ENCODE measurements at regions not wholly inside any gene's neighbourhood (a gene's known extent, or its start where the extent isn't known, plus 50 kb on each side); places are given as distances from the start of the nearest gene placed in this dataset.
A peak's percentile ranks its signal among the peaks of the same experiment; 100 is the strongest.
"Not testable (repeated sequence)": the region's sequence is repeated elsewhere in the genome, so short reads cannot be mapped to it uniquely, and the experiment has no call there.

GRCh38 chr10:53069013-53069412 is 296.4 kb upstream of the MBL2 start:
- no peak overlapping the region for H3K27ac ChIP-seq (ENCODE audit: low read length)
- no peaks in the 10 kb centered on the region for H3K36me3 ChIP-seq (ENCODE audit: control insufficient read depth in 2 of 2, insufficient read depth in 2 of 2, low read length in 2 of 2)
- no peaks in the 10 kb centered on the region for H3K9me3 ChIP-seq (ENCODE audit: control insufficient read depth in 2 of 2, low read length in 2 of 2)
- H3K27me3 ChIP-seq (ENCODE audit: control insufficient read depth in 1 of 2, insufficient read depth in 2 of 2, low read length in 2 of 2): no peaks in the 10 kb centered on the region
- no peaks in the 10 kb centered on the region for H3K4me1 ChIP-seq (ENCODE audit: control insufficient read depth, insufficient read depth, low read length)
- H3K9ac ChIP-seq (ENCODE audit: low read length in 2 of 2): no peak overlapping the region
- no peak overlapping the region for H3K4me3 ChIP-seq (ENCODE audit: low read length in 2 of 2)

- H3K9ac ChIP-seq (ENCODE audit: low read length in 2 of 2): no peak overlapping the region
- no peaks in the 10 kb centered on the region for H3K9me3 ChIP-seq (ENCODE audit: control insufficient read depth in 2 of 2, low read length in 2 of 2)
- H3K27ac ChIP-seq (ENCODE audit: low read length): no peak overlapping the region
- no peak overlapping the region for H3K4me3 ChIP-seq (ENCODE audit: low read length in 2 of 2)
- no peaks in the 10 kb centered on the region for H3K27me3 ChIP-seq (ENCODE audit: control insufficient read depth in 1 of 2, insufficient read depth in 2 of 2, low read length in 2 of 2)
- H3K36me3 ChIP-seq (ENCODE audit: control insufficient read depth in 2 of 2, insufficient read depth in 2 of 2, low read length in 2 of 2): no peaks in the 10 kb centered on the region
- H3K4me1 ChIP-seq (ENCODE audit: control insufficient read depth, insufficient read depth, low read length): no peaks in the 10 kb centered on the region
Observed at GRCh38 chr10:53064614-53065013, 292.0 kb upstream of the MBL2 start.

- no peaks in the 10 kb centered on the region for H3K4me1 ChIP-seq (ENCODE audit: control insufficient read depth, insufficient read depth, low read length)
- H3K27me3 ChIP-seq (ENCODE audit: control insufficient read depth in 1 of 2, insufficient read depth in 2 of 2, low read length in 2 of 2): no peaks in the 10 kb centered on the region
- H3K4me3 ChIP-seq (ENCODE audit: low read length in 2 of 2): no peak overlapping the region
- H3K9ac ChIP-seq (ENCODE audit: low read length in 2 of 2): no peak overlapping the region
- H3K27ac ChIP-seq (ENCODE audit: low read length): no peak overlapping the region
- H3K9me3 ChIP-seq (ENCODE audit: control insufficient read depth in 2 of 2, low read length in 2 of 2): no peaks in the 10 kb centered on the region
- H3K36me3 ChIP-seq (ENCODE audit: control insufficient read depth in 2 of 2, insufficient read depth in 2 of 2, low read length in 2 of 2): no peaks in the 10 kb centered on the region
Observed at GRCh38 chr10:53063805-53064204, 291.2 kb upstream of the MBL2 start.

GRCh38 chr10:53052521-53053164 is 280.1 kb upstream of the MBL2 start:
- no peaks in the 10 kb centered on the region for H3K27me3 ChIP-seq (ENCODE audit: control insufficient read depth in 1 of 2, insufficient read depth in 2 of 2, low read length in 2 of 2)
- no peaks in the 10 kb centered on the region for H3K4me1 ChIP-seq (ENCODE audit: control insufficient read depth, insufficient read depth, low read length)
- no peak overlapping the region for H3K9ac ChIP-seq (ENCODE audit: low read length in 2 of 2)
- H3K4me3 ChIP-seq (ENCODE audit: low read length in 2 of 2): no peak overlapping the region
- H3K9me3 ChIP-seq (ENCODE audit: control insufficient read depth in 2 of 2, low read length in 2 of 2): no peaks in the 10 kb centered on the region
- H3K36me3 ChIP-seq (ENCODE audit: control insufficient read depth in 2 of 2, insufficient read depth in 2 of 2, low read length in 2 of 2): no peaks in the 10 kb centered on the region
- H3K27ac ChIP-seq (ENCODE audit: low read length): no peak overlapping the region

- Histone ChIP-seq H3K4me3 (ENCODE audit: low read length in 2 of 2) (no peak overlapping the region), H3K27ac (ENCODE audit: low read length) (no peak overlapping the region), H3K4me1 (ENCODE audit: control insufficient read depth, insufficient read depth, low read length) (no peaks in the 10 kb centered on the region), H3K36me3 (ENCODE audit: control insufficient read depth in 2 of 2, insufficient read depth in 2 of 2, low read length in 2 of 2) (no peaks in the 10 kb centered on the region), H3K27me3 (ENCODE audit: control insufficient read depth in 1 of 2, insufficient read depth in 2 of 2, low read length in 2 of 2) (no peaks in the 10 kb centered on the region), H3K9me3 (ENCODE audit: control insufficient read depth in 2 of 2, low read length in 2 of 2) (no peaks in the 10 kb centered on the region), H3K9ac (ENCODE audit: low read length in 2 of 2) (no peak overlapping the region)
Observed at GRCh38 chr10:53045315-53045714, 272.7 kb upstream of the MBL2 start.

- H3K36me3 ChIP-seq (ENCODE audit: control insufficient read depth in 2 of 2, insufficient read depth in 2 of 2, low read length in 2 of 2); H3K9ac ChIP-seq (ENCODE audit: low read length in 2 of 2); H3K9me3 ChIP-seq (ENCODE audit: control insufficient read depth in 2 of 2, low read length in 2 of 2); H3K27ac ChIP-seq (ENCODE audit: low read length); H3K27me3 ChIP-seq (ENCODE audit: control insufficient read depth in 1 of 2, insufficient read depth in 2 of 2, low read length in 2 of 2); H3K4me1 ChIP-seq (ENCODE audit: control insufficient read depth, insufficient read depth, low read length); H3K4me3 ChIP-seq (ENCODE audit: low read length in 2 of 2): not testable (repeated sequence)
Observed at GRCh38 chr10:53035823-53036222, 263.2 kb upstream of the MBL2 start.

- H3K27me3 ChIP-seq (ENCODE audit: control insufficient read depth in 1 of 2, insufficient read depth in 2 of 2, low read length in 2 of 2): no peaks in the 10 kb centered on the region
- no peaks in the 10 kb centered on the region for H3K9me3 ChIP-seq (ENCODE audit: control insufficient read depth in 2 of 2, low read length in 2 of 2)
- no peaks in the 10 kb centered on the region for H3K36me3 ChIP-seq (ENCODE audit: control insufficient read depth in 2 of 2, insufficient read depth in 2 of 2, low read length in 2 of 2)
- no peak overlapping the region for H3K4me3 ChIP-seq (ENCODE audit: low read length in 2 of 2)
- no peak overlapping the region for H3K27ac ChIP-seq (ENCODE audit: low read length)
- no peaks in the 10 kb centered on the region for H3K4me1 ChIP-seq (ENCODE audit: control insufficient read depth, insufficient read depth, low read length)
- no peak overlapping the region for H3K9ac ChIP-seq (ENCODE audit: low read length in 2 of 2)
Observed at GRCh38 chr10:53033396-53033795, 260.8 kb upstream of the MBL2 start.

- not testable (repeated sequence) for H3K27ac ChIP-seq (ENCODE audit: low read length); H3K4me3 ChIP-seq (ENCODE audit: low read length in 2 of 2); H3K27me3 ChIP-seq (ENCODE audit: control insufficient read depth in 1 of 2, insufficient read depth in 2 of 2, low read length in 2 of 2); H3K9ac ChIP-seq (ENCODE audit: low read length in 2 of 2); H3K9me3 ChIP-seq (ENCODE audit: control insufficient read depth in 2 of 2, low read length in 2 of 2); H3K4me1 ChIP-seq (ENCODE audit: control insufficient read depth, insufficient read depth, low read length); H3K36me3 ChIP-seq (ENCODE audit: control insufficient read depth in 2 of 2, insufficient read depth in 2 of 2, low read length in 2 of 2)
Observed at GRCh38 chr10:53029872-53030849, 257.6 kb upstream of the MBL2 start.

- H3K4me1 ChIP-seq (ENCODE audit: control insufficient read depth, insufficient read depth, low read length): peaks cover 3% of the 10 kb centered on the region
- H3K4me3 ChIP-seq (ENCODE audit: low read length in 2 of 2): no peak overlapping the region
- no peaks in the 10 kb centered on the region for H3K36me3 ChIP-seq (ENCODE audit: control insufficient read depth in 2 of 2, insufficient read depth in 2 of 2, low read length in 2 of 2)
- no peaks in the 10 kb centered on the region for H3K27me3 ChIP-seq (ENCODE audit: control insufficient read depth in 1 of 2, insufficient read depth in 2 of 2, low read length in 2 of 2)
- H3K9me3 ChIP-seq (ENCODE audit: control insufficient read depth in 2 of 2, low read length in 2 of 2): no peaks in the 10 kb centered on the region
- H3K9ac ChIP-seq (ENCODE audit: low read length in 2 of 2): no peak overlapping the region
- H3K27ac ChIP-seq (ENCODE audit: low read length): no peak overlapping the region
Observed at GRCh38 chr10:53029449-53029848, 256.9 kb upstream of the MBL2 start.

GRCh38 chr10:53025765-53026164 is 253.2 kb upstream of the MBL2 start:
- H3K4me3 ChIP-seq (ENCODE audit: low read length in 2 of 2); H3K27me3 ChIP-seq (ENCODE audit: control insufficient read depth in 1 of 2, insufficient read depth in 2 of 2, low read length in 2 of 2); H3K36me3 ChIP-seq (ENCODE audit: control insufficient read depth in 2 of 2, insufficient read depth in 2 of 2, low read length in 2 of 2); H3K27ac ChIP-seq (ENCODE audit: low read length); H3K4me1 ChIP-seq (ENCODE audit: control insufficient read depth, insufficient read depth, low read length); H3K9ac ChIP-seq (ENCODE audit: low read length in 2 of 2); H3K9me3 ChIP-seq (ENCODE audit: control insufficient read depth in 2 of 2, low read length in 2 of 2): not testable (repeated sequence)

GRCh38 chr10:53025172-53025711 is 252.7 kb upstream of the MBL2 start:
- Histone ChIP-seq H3K9ac (ENCODE audit: low read length in 2 of 2) (no peak overlapping the region), H3K4me3 (ENCODE audit: low read length in 2 of 2) (peak overlapping the region in 1 of 2 donors; percentile 62), H3K9me3 (ENCODE audit: control insufficient read depth in 2 of 2, low read length in 2 of 2) (no peaks in the 10 kb centered on the region), H3K36me3 (ENCODE audit: control insufficient read depth in 2 of 2, insufficient read depth in 2 of 2, low read length in 2 of 2) (no peaks in the 10 kb centered on the region), H3K4me1 (ENCODE audit: control insufficient read depth, insufficient read depth, low read length) (peaks cover 3% of the 10 kb centered on the region), H3K27ac (ENCODE audit: low read length) (no peak overlapping the region), H3K27me3 (ENCODE audit: control insufficient read depth in 1 of 2, insufficient read depth in 2 of 2, low read length in 2 of 2) (no peaks in the 10 kb centered on the region)

All from stomach smooth muscle (tissue), 2 donors.